AG04449 (cell line): ENCODE measurements at regions not wholly inside any gene's neighbourhood (a gene's known extent, or its start where the extent isn't known, plus 50 kb on each side); places are given as distances from the start of the nearest gene placed in this dataset.
"Not testable (repeated sequence)": the region's sequence is repeated elsewhere in the genome, so short reads cannot be mapped to it uniquely, and the experiment has no call there.

Source experiments
- CTCF ChIA-PET: fragments of 350-600 bp; formaldehyde crosslinking; extraction: SDS; loops from one replicate; lab custom pipeline; 2021; ENCODE audit warnings: antibody characterized with exemption; lab: Yijun Ruan, JAX
- POLR2A ChIA-PET: fragments of 400-600, 350-600 bp; formaldehyde crosslinking; extraction: SDS; loops from one replicate; lab custom pipeline; 2020; ENCODE audit warnings: antibody characterized with exemption, inconsistent platforms; lab: Yijun Ruan, JAX
- DNase-seq: peaks from one replicate; pipeline ENCODE4 v3.0.0-alpha.2; 2010; ENCODE audit warnings: low read depth, low spot score
- H3K4me3 ChIP-seq: 2 replicates; pipeline ENCODE4 v1.5.1; 2011; ENCODE audit warnings: low read depth, mild to moderate bottlenecking, control low read depth, low read length
- CTCF ChIP-seq: IDR thresholded peaks from one replicate; pipeline ENCODE4 v1.5.1; 2011; ENCODE audit warnings: mild to moderate bottlenecking, moderate library complexity, low read length, control low read depth, inconsistent platforms; ENCODE audit not compliant: insufficient read depth; ENCODE audit errors: missing control alignments

DNA sequence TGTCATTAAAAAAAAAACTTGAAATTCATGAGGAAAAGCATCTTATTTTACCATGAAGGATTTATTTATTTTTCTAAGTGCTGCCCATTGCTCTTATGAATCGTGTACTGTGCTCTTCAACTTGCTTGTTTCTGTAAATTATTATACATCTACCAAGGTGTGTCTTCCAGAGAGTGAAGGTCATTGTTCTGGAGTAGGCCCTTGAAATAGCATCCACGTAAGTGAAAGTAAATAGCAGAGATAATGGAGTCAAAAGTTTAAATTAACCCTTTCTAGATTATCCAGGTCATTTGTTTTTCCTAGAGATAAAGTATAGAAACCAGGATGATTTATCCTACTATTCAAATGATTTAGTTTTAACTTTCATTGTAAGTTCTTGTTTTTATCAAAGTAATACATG lies 473.1 kb downstream of the DIRAS2 start:
- ChIA-PET CTCF (no interaction called here), POLR2A (no interaction called here)
- DNase-seq = no peak
- no peak overlapping the region for H3K4me3 ChIP-seq
- no peak for TF ChIP-seq CTCF

DNA sequence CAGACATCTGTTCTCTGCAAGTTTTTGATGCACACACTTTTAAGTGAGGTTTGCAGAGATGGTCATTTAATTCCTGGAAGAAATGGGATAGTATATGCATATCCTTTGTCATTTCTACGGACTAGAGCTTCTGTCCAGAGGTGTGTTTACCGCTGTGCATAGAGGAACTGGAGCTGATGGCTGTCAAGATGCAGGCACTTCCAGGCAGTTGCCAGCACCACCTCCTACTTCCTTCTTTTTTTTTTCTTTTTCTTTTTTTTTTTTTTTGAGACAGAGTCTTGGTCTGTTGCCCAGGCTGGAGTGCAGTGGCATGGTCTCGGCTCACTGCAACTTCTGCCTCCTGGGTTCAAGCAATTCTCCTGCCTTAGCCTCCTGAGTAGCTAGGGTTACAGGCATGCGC lies 468.7 kb downstream of the DIRAS2 start:
- CTCF ChIA-PET, DNase-seq, H3K4me3 ChIP-seq, POLR2A ChIA-PET: not testable (repeated sequence)

- CTCF ChIA-PET, DNase-seq, H3K4me3 ChIP-seq, POLR2A ChIA-PET: not testable (repeated sequence)
Observed at GRCh38 chr9:90174346-90174745, 468.3 kb downstream of the DIRAS2 start.

DNA sequence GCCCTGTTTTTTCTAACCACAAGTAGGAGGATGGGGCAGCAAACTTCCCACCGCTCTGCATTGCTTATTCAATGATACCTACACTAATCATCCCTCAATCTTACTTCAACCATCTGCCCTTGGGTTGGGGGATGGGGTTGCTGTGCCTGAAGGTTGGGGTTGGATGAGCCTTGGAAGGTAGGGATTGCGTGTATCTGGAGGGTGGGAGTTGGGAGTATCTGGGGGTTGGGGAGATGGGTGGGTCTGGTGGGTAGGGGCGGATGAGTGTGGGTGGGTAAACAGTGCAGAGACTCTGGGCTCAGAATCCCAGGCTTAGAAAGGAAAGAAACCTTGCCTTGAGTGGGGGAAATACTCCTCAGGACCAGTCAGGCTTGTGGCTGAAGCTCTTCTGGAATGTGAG lies 467.4 kb downstream of the DIRAS2 start:
- CTCF ChIA-PET = no interaction called here
- no peak for DNase-seq
- POLR2A ChIA-PET = no interaction called here
- no peak for TF ChIP-seq CTCF
- no peak overlapping the region for H3K4me3 ChIP-seq

DNA sequence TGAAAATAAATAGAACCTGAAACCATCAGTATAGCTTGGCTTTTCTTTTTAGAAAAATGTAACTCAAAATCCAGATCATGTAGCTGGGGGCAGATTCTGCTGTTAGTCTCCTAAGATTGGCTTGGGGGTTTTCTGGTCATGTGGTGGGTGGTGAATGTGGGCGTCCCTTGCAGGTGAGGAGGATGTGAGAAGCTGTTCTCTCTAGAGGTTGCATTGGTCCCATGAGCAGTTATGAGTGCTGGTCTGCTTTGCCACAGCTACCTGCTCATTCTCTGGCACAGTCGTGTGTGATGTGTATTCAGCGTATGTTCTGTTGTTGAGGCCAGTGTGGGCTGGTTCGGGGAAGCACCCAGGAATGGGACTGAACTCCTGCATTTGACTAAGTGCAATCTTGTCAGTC lies 466.8 kb downstream of the DIRAS2 start:
- ChIA-PET POLR2A (no interaction called here), CTCF (no interaction called here)
- no peak for DNase-seq
- no peak for TF ChIP-seq CTCF
- no peak overlapping the region for H3K4me3 ChIP-seq

DNA sequence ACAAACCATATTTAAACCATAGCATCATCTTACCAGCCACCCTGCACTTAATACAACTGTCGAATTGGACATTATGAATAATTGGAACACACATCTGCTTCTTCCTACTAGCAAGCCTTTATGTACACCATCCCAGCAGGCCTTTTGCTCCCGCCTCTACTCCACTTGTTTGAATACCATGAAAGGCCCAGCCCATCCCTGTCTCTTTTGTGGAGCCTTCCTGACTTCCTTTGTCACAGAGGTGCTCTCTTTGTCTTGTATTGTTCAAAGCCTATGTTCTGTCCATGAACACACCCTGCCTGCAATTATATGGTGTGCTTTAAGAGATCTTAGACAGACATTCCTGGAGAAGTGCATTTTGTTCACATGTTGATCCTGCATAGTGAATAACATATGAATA lies 465.7 kb downstream of the DIRAS2 start:
- no peak for DNase-seq
- POLR2A ChIA-PET = no interaction called here
- no peak for TF ChIP-seq CTCF
- CTCF ChIA-PET = no interaction called here
- no peak overlapping the region for H3K4me3 ChIP-seq

- POLR2A ChIA-PET = no interaction called here
- no peak for TF ChIP-seq CTCF
- no peak overlapping the region for H3K4me3 ChIP-seq
- no peak for DNase-seq
- CTCF ChIA-PET = no interaction called here
Observed at GRCh38 chr9:90180381-90180780, 462.2 kb downstream of the DIRAS2 start.
